HCT116 (cell line): ENCODE measurements at regions not wholly inside any gene's neighbourhood (a gene's known extent, or its start where the extent isn't known, plus 50 kb on each side); places are given as distances from the start of the nearest gene placed in this dataset.

ENCODE experiments used
- ATAC-seq: fragments of 200-7000 bp; cut with Tn5 transposase; 2 replicates; pipeline ENCODE4 v1.9.1; 2020; ENCODE audit warnings: mild to moderate bottlenecking, moderate library complexity
- BruUV-seq: library from RNA; stranded (reverse); fragments of 400-500 nt; replicated peaks from 2 replicates; lab custom pipeline; 2021; lab: Mats Ljungman, UMichigan
- CTCF ChIA-PET: fragments of 300-600 bp; sonication (Branson Sonifier 250); formaldehyde crosslinking; loops from one replicate; lab custom pipeline; 2021; ENCODE audit warnings: antibody characterized with exemption; lab: Charles Lee
- POLR2A ChIA-PET: fragments of 300-600, 350-600 bp; sonication (Branson Sonifier 250); formaldehyde crosslinking; loops from one replicate; lab custom pipeline; 2021; ENCODE audit warnings: antibody characterized with exemption; lab: Charles Lee
- RAD21 ChIA-PET, 2 experiments: fragments of 300-600 bp; sonication (Branson Sonifier 250); formaldehyde crosslinking; loops; one replicate each; lab custom pipeline; 2023; ENCODE audit warnings: low total read pairs in 2 of 2; ENCODE audit not compliant: uncharacterized antibody in 2 of 2, unreplicated experiment in 2 of 2, low non-redundant PET in 1 of 2; lab: Charles Lee
- DNase-seq: peaks from one replicate; pipeline ENCODE4 v3.0.0-alpha.2; 2010; ENCODE audit warnings: low read depth, low spot score
- H2AFZ ChIP-seq: fragments of 200-600 bp; shearing (Covaris generic), sonication (generic); 2 replicates; pipeline ENCODE4 v1.6.1; 2017; ENCODE audit warnings: low read depth, mixed run types, mixed read lengths, antibody characterized with exemption, low read length; ENCODE audit not compliant: poor library complexity, severe bottlenecking
- H3K27ac ChIP-seq: 2 replicates; pipeline ENCODE4 v1.5.1; 2012; ENCODE audit warnings: low read depth, low read length
- H3K27me3 ChIP-seq: fragments of 200-600 bp; sonication (generic); 2 replicates; pipeline ENCODE4 v1.6.1; 2016; ENCODE audit warnings: mixed run types, low read length, mixed read lengths; ENCODE audit not compliant: insufficient read depth
- H3K36me3 ChIP-seq, 2 experiments: fragments of 200-500 bp in 1 of 2; fragments of 200-600 bp in 1 of 2; sonication (Bioruptor generic) in 1 of 2; sonication (generic) in 1 of 2; 2 replicates each; pipeline versions ENCODE4 v1.5.1 to v1.6.1; 2014 to 2016; ENCODE audit warnings: low read length in 2 of 2, inconsistent platforms in 1 of 2, mixed read lengths in 1 of 2, mixed run types in 1 of 2; ENCODE audit not compliant: insufficient read depth in 2 of 2, control insufficient read depth in 1 of 2
- H3K4me1 ChIP-seq, 2 experiments: fragments of 200-600 bp in 1 of 2; sonication (generic) in 1 of 2; 2 replicates each; pipeline versions ENCODE4 v1.5.1 to v1.6.1; 2012 to 2017; ENCODE audit warnings: low read length in 2 of 2, inconsistent platforms in 1 of 2, mild to moderate bottlenecking in 1 of 2, mixed read lengths in 1 of 2, mixed run types in 1 of 2, moderate library complexity in 1 of 2; ENCODE audit not compliant: insufficient read depth in 2 of 2, control insufficient read depth in 1 of 2
- H3K4me2 ChIP-seq: fragments of 200-600 bp; sonication (generic); 2 replicates; pipeline ENCODE4 v1.6.1; 2017; ENCODE audit warnings: mixed run types, low read length, mixed read lengths
- H3K4me3 ChIP-seq, 2 experiments: fragments of 200-600 bp in 1 of 2; sonication (generic) in 1 of 2; replicated peaks in 1 of 2; 2 replicates each; pipeline ENCODE4 v1.5.1; 2011 to 2016; ENCODE audit warnings: low read length in 2 of 2, control low read depth in 1 of 2, low read depth in 1 of 2, mild to moderate bottlenecking in 1 of 2, mixed read lengths in 1 of 2, mixed run types in 1 of 2
- H3K79me2 ChIP-seq: fragments of 200-600 bp; sonication (generic); 2 replicates; pipeline ENCODE4 v1.6.1; 2017; ENCODE audit warnings: mild to moderate bottlenecking, mixed run types, low read length, moderate library complexity, mixed read lengths; ENCODE audit not compliant: insufficient read depth
- H3K9ac ChIP-seq: fragments of 200-600 bp; sonication (generic); 2 replicates; pipeline ENCODE4 v1.6.1; 2016; ENCODE audit warnings: low read length, mixed read lengths
- H3K9me2 ChIP-seq: fragments of 200-600 bp; sonication (generic), shearing (Covaris generic); 2 replicates; pipeline ENCODE4 v1.6.1; 2017; ENCODE audit warnings: mixed run types, mild to moderate bottlenecking, moderate library complexity; ENCODE audit not compliant: insufficient read depth
- H3K9me3 ChIP-seq, 2 experiments: fragments of 200-500 bp in 1 of 2; fragments of 200-600 bp in 1 of 2; sonication (Bioruptor generic) in 1 of 2; sonication (generic) in 1 of 2; 2 replicates each; pipeline ENCODE4 v1.6.1; 2014 to 2017; ENCODE audit warnings: low read length in 2 of 2, mixed read lengths in 2 of 2, inconsistent platforms in 1 of 2, low read depth in 1 of 2, mild to moderate bottlenecking in 1 of 2, mixed run types in 1 of 2, moderate library complexity in 1 of 2; ENCODE audit not compliant: control insufficient read depth in 1 of 2, insufficient read depth in 1 of 2
- H4K20me1 ChIP-seq: fragments of 200-600 bp; sonication (generic), shearing (Covaris generic); 2 replicates; pipeline ENCODE4 v1.6.1; 2017; ENCODE audit warnings: mixed run types, mild to moderate bottlenecking, moderate library complexity; ENCODE audit not compliant: insufficient read depth
- CBX3 ChIP-seq: IDR thresholded peaks from 2 replicates; pipeline ENCODE4 v1.6.1; 2012; ENCODE audit warnings: low read depth
- CTCF ChIP-seq, 3 experiments: fragments of 200-600 bp in 1 of 3; sonication (generic) in 1 of 3; IDR thresholded peaks in 2 of 3; conservative IDR thresholded peaks in 1 of 3; 2 replicates each; pipeline ENCODE4 v1.5.1; 2012 to 2017; ENCODE audit warnings: low read depth in 2 of 3, low read length in 2 of 3, antibody characterized with exemption in 1 of 3, borderline replicate concordance in 1 of 3, control low read depth in 1 of 3, mild to moderate bottlenecking in 1 of 3, mixed read lengths in 1 of 3, mixed run types in 1 of 3, moderate library complexity in 1 of 3; ENCODE audit not compliant: insufficient read depth in 1 of 3
- ELF1 ChIP-seq: IDR thresholded peaks from 2 replicates; pipeline ENCODE4 v1.6.1; 2012; ENCODE audit warnings: low read depth, borderline replicate concordance
- EZH2 ChIP-seq: fragments of 200-600 bp; sonication (generic); IDR thresholded peaks from 2 replicates; pipeline ENCODE4 v1.6.1; 2017; ENCODE audit warnings: antibody characterized with exemption, mixed run types
- EZH2phosphoT487 ChIP-seq: fragments of 200-600 bp; IDR thresholded peaks from 2 replicates; pipeline ENCODE4 v1.6.1; 2018; ENCODE audit warnings: antibody characterized with exemption, borderline replicate concordance
- FOSL1 ChIP-seq: IDR thresholded peaks from 2 replicates; pipeline ENCODE4 v1.6.1; 2012; ENCODE audit warnings: low read depth
- JUND ChIP-seq: IDR thresholded peaks from 2 replicates; pipeline ENCODE4 v1.6.1; 2012
- MAX ChIP-seq: IDR thresholded peaks from 2 replicates; pipeline ENCODE4 v1.6.1; 2012
- POLR2A ChIP-seq: IDR thresholded peaks from 2 replicates; pipeline ENCODE4 v1.7.0; 2011; ENCODE audit warnings: borderline replicate concordance; ENCODE audit not compliant: insufficient read depth, insufficient read length; ENCODE audit errors: extremely low read depth
- RAD21 ChIP-seq: IDR thresholded peaks from 2 replicates; pipeline ENCODE4 v1.6.1; 2012; ENCODE audit warnings: low read depth, mild to moderate bottlenecking
- SRF ChIP-seq: IDR thresholded peaks from 2 replicates; pipeline ENCODE4 v1.6.1; 2012; ENCODE audit warnings: low read depth
- TCF7L2 ChIP-seq: IDR thresholded peaks from 2 replicates; pipeline ENCODE4 v1.7.0; 2011; ENCODE audit warnings: borderline replicate concordance, inconsistent platforms; ENCODE audit not compliant: insufficient read depth, insufficient read length; ENCODE audit errors: extremely low read depth
- YY1 ChIP-seq: IDR thresholded peaks from 2 replicates; pipeline ENCODE4 v1.6.1; 2011; ENCODE audit warnings: low read length, low read depth, moderate library complexity, mild to moderate bottlenecking; ENCODE audit not compliant: insufficient replicate concordance; ENCODE audit errors: extremely low read depth
- ZBTB33 ChIP-seq: IDR thresholded peaks from 2 replicates; pipeline ENCODE4 v1.6.1; 2011; ENCODE audit warnings: mild to moderate bottlenecking, low read length, moderate library complexity; ENCODE audit not compliant: insufficient replicate concordance; ENCODE audit errors: extremely low read depth
- intact Hi-C: fragments of 100-400 bp; cut with micrococcal nuclease; formaldehyde crosslinking; loops from 2 replicates; pipeline ENCODE4 v1.10.0; 2022
- TF ChIP-seq, protein P1 (sequence below): IDR thresholded peaks from 2 replicates; pipeline ENCODE4 v1.6.1; 2012; ENCODE audit warnings: low read depth
- TF ChIP-seq, protein P2 (sequence below): IDR thresholded peaks from 2 replicates; pipeline ENCODE4 v1.6.1; 2012

DNA sequence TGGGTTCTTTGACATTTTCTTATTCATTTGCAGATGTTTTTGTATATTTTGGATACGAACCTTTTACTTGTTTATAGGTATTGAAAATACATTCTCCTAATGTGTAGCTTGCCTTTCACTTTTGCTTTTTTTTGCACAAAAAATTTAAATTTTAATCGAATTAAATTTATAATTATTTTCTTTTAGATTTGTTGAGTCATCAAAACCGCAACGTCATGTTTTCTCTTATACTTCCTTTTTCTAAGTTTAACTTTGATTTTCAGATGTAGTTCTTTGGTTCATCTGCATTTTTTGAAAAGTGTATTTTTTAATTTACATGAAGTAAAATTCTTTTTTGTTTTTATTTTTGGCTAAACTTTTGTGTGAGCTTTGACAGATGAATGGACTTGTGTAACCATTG is 243.7 kb upstream of the DPYD start:
- no TSS peak for BruUV-seq
- DNase-seq (no peak), ATAC-seq (no peak)
- no peak overlapping the region for H2AFZ ChIP-seq
- ChIA-PET POLR2A (no interaction called here), RAD21 (no interaction called here), CTCF (no interaction called here)
- H3K27me3 ChIP-seq = no peaks in the 10 kb centered on the region
- H3K27ac ChIP-seq = no peak overlapping the region
- H3K79me2 ChIP-seq = no peaks in the 10 kb centered on the region
- no peaks in the 10 kb centered on the region; the same call in 1 of the 2 replicates for H3K9me2 ChIP-seq
- no peak overlapping the region for H3K9ac ChIP-seq
- no peaks in the 10 kb centered on the region for H4K20me1 ChIP-seq
- H3K9me3 ChIP-seq = no peaks in the 10 kb centered on the region
- H3K4me2 ChIP-seq = no peak overlapping the region
- no peak overlapping the region for H3K4me3 ChIP-seq
- TF ChIP-seq, protein P1, sequence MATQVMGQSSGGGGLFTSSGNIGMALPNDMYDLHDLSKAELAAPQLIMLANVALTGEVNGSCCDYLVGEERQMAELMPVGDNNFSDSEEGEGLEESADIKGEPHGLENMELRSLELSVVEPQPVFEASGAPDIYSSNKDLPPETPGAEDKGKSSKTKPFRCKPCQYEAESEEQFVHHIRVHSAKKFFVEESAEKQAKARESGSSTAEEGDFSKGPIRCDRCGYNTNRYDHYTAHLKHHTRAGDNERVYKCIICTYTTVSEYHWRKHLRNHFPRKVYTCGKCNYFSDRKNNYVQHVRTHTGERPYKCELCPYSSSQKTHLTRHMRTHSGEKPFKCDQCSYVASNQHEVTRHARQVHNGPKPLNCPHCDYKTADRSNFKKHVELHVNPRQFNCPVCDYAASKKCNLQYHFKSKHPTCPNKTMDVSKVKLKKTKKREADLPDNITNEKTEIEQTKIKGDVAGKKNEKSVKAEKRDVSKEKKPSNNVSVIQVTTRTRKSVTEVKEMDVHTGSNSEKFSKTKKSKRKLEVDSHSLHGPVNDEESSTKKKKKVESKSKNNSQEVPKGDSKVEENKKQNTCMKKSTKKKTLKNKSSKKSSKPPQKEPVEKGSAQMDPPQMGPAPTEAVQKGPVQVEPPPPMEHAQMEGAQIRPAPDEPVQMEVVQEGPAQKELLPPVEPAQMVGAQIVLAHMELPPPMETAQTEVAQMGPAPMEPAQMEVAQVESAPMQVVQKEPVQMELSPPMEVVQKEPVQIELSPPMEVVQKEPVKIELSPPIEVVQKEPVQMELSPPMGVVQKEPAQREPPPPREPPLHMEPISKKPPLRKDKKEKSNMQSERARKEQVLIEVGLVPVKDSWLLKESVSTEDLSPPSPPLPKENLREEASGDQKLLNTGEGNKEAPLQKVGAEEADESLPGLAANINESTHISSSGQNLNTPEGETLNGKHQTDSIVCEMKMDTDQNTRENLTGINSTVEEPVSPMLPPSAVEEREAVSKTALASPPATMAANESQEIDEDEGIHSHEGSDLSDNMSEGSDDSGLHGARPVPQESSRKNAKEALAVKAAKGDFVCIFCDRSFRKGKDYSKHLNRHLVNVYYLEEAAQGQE = no peak
- TF ChIP-seq YY1 (no peak), ZBTB33 (no peak), JUND (no peak), EZH2 (no peak), RAD21 (no peak), CTCF (IDR thresholded peaks at IDR 0.05 in 2 of 3, conservative IDR thresholded peaks at IDR 0.05 in 1 of 3; ENCODE audit: borderline replicate concordance in 1 of 3, insufficient read depth in 1 of 3, low read depth in 2 of 3, low read length in 2 of 3) (no peak), MAX (no peak), EZH2phosphoT487 (no peak), SRF (no peak), TCF7L2 (no peak), ELF1 (no peak), CBX3 (no peak), FOSL1 (no peak), POLR2A (no peak)
- TF ChIP-seq, protein P2, sequence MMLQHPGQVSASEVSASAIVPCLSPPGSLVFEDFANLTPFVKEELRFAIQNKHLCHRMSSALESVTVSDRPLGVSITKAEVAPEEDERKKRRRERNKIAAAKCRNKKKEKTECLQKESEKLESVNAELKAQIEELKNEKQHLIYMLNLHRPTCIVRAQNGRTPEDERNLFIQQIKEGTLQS = no peak
- H3K36me3 ChIP-seq = no peaks in the 10 kb centered on the region
- intact Hi-C loops = no loop called here
- no peaks in the 10 kb centered on the region for H3K4me1 ChIP-seq
